IMR-90 (cell line): ENCODE measurements at regions not wholly inside any gene's neighbourhood (a gene's known extent, or its start where the extent isn't known, plus 50 kb on each side); places are given as distances from the start of the nearest gene placed in this dataset.

ENCODE experiments used
- CTCF ChIP-seq: conservative IDR thresholded peaks from 2 replicates; pipeline ENCODE4 v1.5.1; 2012; ENCODE audit warnings: mild to moderate bottlenecking, low read depth, low read length, improper control_type of control experiment
- MAFK ChIP-seq: IDR thresholded peaks from 2 replicates; pipeline ENCODE4 v1.6.1; 2012; ENCODE audit warnings: low read depth, low read length, improper control_type of control experiment
- MXI1 ChIP-seq: IDR thresholded peaks from 2 replicates; pipeline ENCODE4 v1.6.1; 2012; ENCODE audit warnings: low read depth, mild to moderate bottlenecking, low read length, moderate library complexity, borderline replicate concordance
- NFE2L2 ChIP-seq: fragments of 150-350 bp; IDR thresholded peaks from 2 replicates; pipeline ENCODE4 v1.6.1; 2016; ENCODE audit warnings: low read depth, mild to moderate bottlenecking, low read length
- POLR2A ChIP-seq: IDR thresholded peaks from 2 replicates; pipeline ENCODE4 v1.6.1; 2012; ENCODE audit warnings: mild to moderate bottlenecking, low read depth, low read length
- RAD21 ChIP-seq: IDR thresholded peaks from 2 replicates; pipeline ENCODE4 v1.6.1; 2012; ENCODE audit warnings: low read length, improper control_type of control experiment
- RCOR1 ChIP-seq: IDR thresholded peaks from 2 replicates; pipeline ENCODE4 v1.6.1; 2012; ENCODE audit warnings: mild to moderate bottlenecking, low read length, improper control_type of control experiment; ENCODE audit not compliant: insufficient replicate concordance
- RFX5 ChIP-seq: IDR thresholded peaks from 2 replicates; pipeline ENCODE4 v1.8.0; 2012; ENCODE audit warnings: low read depth, mild to moderate bottlenecking, low read length, moderate library complexity

GRCh38 chr21:14690886-14691285 lies 144.8 kb upstream of the SAMSN1 start:
- TF ChIP-seq POLR2A = no peak
- TF ChIP-seq CTCF = no peak
- TF ChIP-seq RCOR1 = no peak
- no peak for TF ChIP-seq MAFK
- TF ChIP-seq RAD21 = no peak
- TF ChIP-seq RFX5 = no peak
- TF ChIP-seq MXI1 = no peak
- TF ChIP-seq NFE2L2 = no peak
